ENCODE measurements at regions not wholly inside any gene's neighbourhood (a gene's known extent, or its start where the extent isn't known, plus 50 kb on each side); places are given as distances from the start of the nearest gene placed in this dataset.

GRCh38 chr19:30780456-30780855 is 408.3 kb downstream of the ZNF536 start:
- no peaks in the 10 kb centered on the region for H3K9me3 ChIP-seq
- 42 to 56% methylated on average over 2 of the region's 2 CpGs for WGBS, 2 donors
- ATAC-seq (no peak), FAIRE-seq (no peak), DNase-seq (no peak)
- no peaks in the 10 kb centered on the region for H3K4me1 ChIP-seq
- no peak overlapping the region for H3K4me3 ChIP-seq
- H3K27ac ChIP-seq: no peak overlapping the region
- intact Hi-C loops (cut with DNase I): loop anchor here in 2 of 3 donors (5.0 to 10.0 kb wide), 3 partner anchors 577 to 1454 kb away; no protein-coding TSS in a partner anchor
- TF ChIP-seq CTCF (IDR thresholded peaks at IDR 0.05): no peak
- H3K27me3 ChIP-seq: no peaks in the 10 kb centered on the region
- no peaks in the 10 kb centered on the region for H3K36me3 ChIP-seq

GRCh38 chr19:30780032-30780431 is 407.8 kb downstream of the ZNF536 start:
- Histone ChIP-seq H3K27ac (no peak overlapping the region), H3K4me1 (no peaks in the 10 kb centered on the region), H3K9me3 (no peaks in the 10 kb centered on the region), H3K36me3 (no peaks in the 10 kb centered on the region), H3K27me3 (no peaks in the 10 kb centered on the region), H3K4me3 (no peak overlapping the region)
- intact Hi-C loops (cut with DNase I): loop anchor here in 2 of 3 donors (5.0 to 10.0 kb wide), 3 partner anchors 577 to 1455 kb away; no protein-coding TSS in a partner anchor
- DNase-seq (no peak), ATAC-seq (no peak), FAIRE-seq (no peak)
- WGBS, 2 donors: 50 to 55% methylated on average over 6 of the region's 6 CpGs
- TF ChIP-seq CTCF (IDR thresholded peaks at IDR 0.05): no peak

GRCh38 chr19:30778961-30779715 is 407.0 kb downstream of the ZNF536 start:
- Histone ChIP-seq H3K27me3 (no peaks in the 10 kb centered on the region), H3K4me3 (no peak overlapping the region), H3K9me3 (no peaks in the 10 kb centered on the region), H3K27ac (no peak overlapping the region), H3K36me3 (no peaks in the 10 kb centered on the region), H3K4me1 (no peaks in the 10 kb centered on the region)
- ATAC-seq: no peak
- no peak for DNase-seq
- intact Hi-C loops (cut with DNase I): no loop called here
- WGBS, 2 donors: 54 to 71% methylated on average over 14 of the region's 14 CpGs
- no peak for TF ChIP-seq CTCF (IDR thresholded peaks at IDR 0.05)
- no peak for FAIRE-seq

- Histone ChIP-seq H3K4me3 (no peak overlapping the region), H3K27me3 (no peaks in the 10 kb centered on the region), H3K9me3 (no peaks in the 10 kb centered on the region), H3K36me3 (no peaks in the 10 kb centered on the region), H3K4me1 (no peaks in the 10 kb centered on the region), H3K27ac (no peak overlapping the region)
- no peak for TF ChIP-seq CTCF (IDR thresholded peaks at IDR 0.05)
- WGBS, 2 donors: 60 to 61% methylated on average over 2 of the region's 2 CpGs
- ATAC-seq (no peak), FAIRE-seq (no peak), DNase-seq (no peak)
- intact Hi-C loops (cut with DNase I): no loop called here
Measured at GRCh38 chr19:30778061-30778460, 405.9 kb downstream of the ZNF536 start.

- no peak overlapping the region for H3K4me3 ChIP-seq
- H3K27ac ChIP-seq: no peak overlapping the region
- no peaks in the 10 kb centered on the region for H3K36me3 ChIP-seq
- H3K9me3 ChIP-seq: no peaks in the 10 kb centered on the region
- TF ChIP-seq CTCF (IDR thresholded peaks at IDR 0.05): no peak
- DNase-seq (no peak), FAIRE-seq (no peak), ATAC-seq (no peak)
- intact Hi-C loops (cut with DNase I): no loop called here
- H3K4me1 ChIP-seq: no peaks in the 10 kb centered on the region
- H3K27me3 ChIP-seq: no peaks in the 10 kb centered on the region
- whole genome bisulfite sequencing, 2 donors: 59 to 60% methylated on average over 4 of the region's 4 CpGs
Measured at GRCh38 chr19:30775956-30776355, 403.8 kb downstream of the ZNF536 start.
